ENCODE measurements at regions not wholly inside any gene's neighbourhood (a gene's known extent, or its start where the extent isn't known, plus 50 kb on each side); places are given as distances from the start of the nearest gene placed in this dataset.

DNA sequence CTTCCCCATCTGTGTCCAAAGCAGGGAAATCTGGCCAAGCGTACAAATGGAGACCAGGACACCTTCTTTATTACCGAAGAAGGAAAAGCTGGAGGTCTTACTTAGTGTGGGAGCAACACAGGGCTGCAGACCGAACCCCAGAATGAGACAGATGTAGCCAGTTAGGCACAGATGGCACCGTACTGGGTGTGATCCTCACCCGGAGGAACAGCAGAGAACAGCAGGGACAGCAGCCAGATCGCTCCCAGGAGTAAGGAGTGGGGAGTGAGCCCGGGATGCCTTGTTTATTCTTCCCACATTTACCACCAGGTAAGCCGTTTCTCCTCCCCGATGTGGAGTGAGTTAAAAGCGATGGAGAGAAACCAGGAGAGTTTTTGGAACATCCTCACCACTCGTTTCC lies 150.7 kb upstream of the SPRED2 start:
- in situ Hi-C loops (cut with MboI; ENCODE audit: low sequenced_read_pairs): no loop called here
- BruUV-seq (replicated peaks): no TSS peak
- no peak overlapping the region for H3K4ac ChIP-seq (ENCODE audit: low read depth, low read length)

More for the DNA sequence above, 150.7 kb upstream of the SPRED2 start:
- Histone ChIP-seq H3K4me3 (ENCODE audit: insufficient read depth, low read depth, low read length) (no peak overlapping the region), H2BK15ac (ENCODE audit: low read depth, low read length) (no peak overlapping the region), H2BK20ac (ENCODE audit: low read depth, low read length) (no peak overlapping the region), H3K4me2 (ENCODE audit: low read depth, low read length) (no peak overlapping the region), H3K14ac (replicated peaks; ENCODE audit: low read depth, low read length) (no peak overlapping the region), H4K91ac (ENCODE audit: insufficient read depth, low read depth, low read length) (no peak overlapping the region), H2AK5ac (ENCODE audit: low read depth, low read length) (no peak overlapping the region), H2AK9ac (replicated peaks; ENCODE audit: low read depth, low read length, poor library complexity) (no peak overlapping the region), H3K9me3 (ENCODE audit: control insufficient read depth, insufficient read depth, low read length) (no peaks in the 10 kb centered on the region; the same call in 1 of the 2 replicates), H3K27ac (ENCODE audit: insufficient read depth, low read length) (no peak overlapping the region), H3K23ac (ENCODE audit: low read depth, low read length) (no peak overlapping the region), H3K9ac (ENCODE audit: low read depth, low read length) (no peak overlapping the region), H4K20me1 (ENCODE audit: insufficient read depth, low read length) (no peaks in the 10 kb centered on the region), H3K36me3 (ENCODE audit: control insufficient read depth, insufficient read depth, low read length) (no peaks in the 10 kb centered on the region), H3K79me1 (ENCODE audit: low read depth in 1 of 2, low read length in 2 of 2) (no peaks in the 10 kb centered on the region), H3K27me3 (ENCODE audit: control insufficient read depth, insufficient read depth, low read length) (peaks cover 2% of the 10 kb centered on the region; the same call in 1 of the 2 replicates), H3K4me1 (ENCODE audit: control insufficient read depth, insufficient read depth, low read length) (no peaks in the 10 kb centered on the region), H2AFZ (replicated peaks; ENCODE audit: low read length, poor library complexity) (peak overlapping the region; percentile 12), H3K9me1 (ENCODE audit: insufficient read depth, low read length) (no peaks in the 10 kb centered on the region; the same call in 1 of the 2 replicates), H2BK120ac (ENCODE audit: low read depth, low read length) (no peak overlapping the region), H3K18ac (ENCODE audit: low read depth, low read length) (no peak overlapping the region), H2BK5ac (ENCODE audit: low read depth, low read length, poor library complexity, severe bottlenecking) (no peak overlapping the region), H4K5ac (ENCODE audit: low read depth, low read length) (no peak overlapping the region), H3K56ac (ENCODE audit: extremely low read depth, insufficient read depth, low read length) (no peak overlapping the region), H4K8ac (ENCODE audit: low read depth in 2 of 2, low read length in 2 of 2) (no peak overlapping the region)
- CTCF ChIA-PET: no interaction called here
- DNase-seq (no peak), ATAC-seq (ENCODE audit: low read depth) (no peak)
- dilution Hi-C loops (cut with HindIII; ENCODE audit: low sequenced_read_pairs, unreplicated experiment): no loop called here
- intact Hi-C loops (cut with micrococcal nuclease): no loop called here
- WGBS, 2 experiments (ENCODE audit: extremely low coverage in 2 of 2, insufficient read length in 1 of 2): 92% methylated on average over 3 of the region's 11 CpGs; no CpG with 5 or more reads in 1 of the 2 experiments
- TF ChIP-seq BHLHE40 (IDR thresholded peaks at IDR 0.05; ENCODE audit: low read depth, low read length) (no peak), RCOR1 (IDR thresholded peaks at IDR 0.05; ENCODE audit: insufficient replicate concordance, low read length) (no peak), MAFK (IDR thresholded peaks at IDR 0.05; ENCODE audit: low read depth, low read length) (no peak), CEBPB (IDR thresholded peaks at IDR 0.05; ENCODE audit: low read depth, low read length) (no peak), POLR2A (IDR thresholded peaks at IDR 0.05; ENCODE audit: low read depth, low read length) (no peak)
- POLR2A ChIA-PET (ENCODE audit: unreplicated experiment): no interaction called here

Data from IMR-90 (cell line).